AG08395 (cell line): ENCODE measurements at regions not wholly inside any gene's neighbourhood (a gene's known extent, or its start where the extent isn't known, plus 50 kb on each side); places are given as distances from the start of the nearest gene placed in this dataset.
"Not testable (repeated sequence)": the region's sequence is repeated elsewhere in the genome, so short reads cannot be mapped to it uniquely, and the experiment has no call there.

Experiments
- DNase-seq: peaks from one replicate; pipeline ENCODE4 v3.0.0; 2012; ENCODE audit warnings: mixed read lengths, low spot score

DNA sequence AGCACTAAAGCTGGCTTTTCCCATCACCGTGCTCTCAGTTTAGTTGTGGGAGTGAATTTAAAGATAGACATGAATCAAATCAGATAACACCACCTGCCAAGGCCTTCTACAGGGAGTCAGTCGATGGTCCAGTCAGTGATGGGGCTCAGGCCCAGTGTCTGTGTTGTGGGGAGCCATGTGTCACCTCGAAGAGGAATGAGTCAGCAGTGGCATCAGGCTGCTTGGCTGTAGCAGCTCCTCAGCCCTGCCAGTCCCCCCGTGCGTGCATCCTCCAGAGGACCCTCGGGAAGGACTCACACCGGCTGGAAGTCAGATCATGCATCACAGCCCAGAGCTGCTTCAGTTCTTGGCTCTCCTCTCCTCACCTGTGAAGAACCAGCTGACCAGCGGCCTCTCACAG is 420.4 kb upstream of the RAB6C start:
- no peak for DNase-seq

DNA sequence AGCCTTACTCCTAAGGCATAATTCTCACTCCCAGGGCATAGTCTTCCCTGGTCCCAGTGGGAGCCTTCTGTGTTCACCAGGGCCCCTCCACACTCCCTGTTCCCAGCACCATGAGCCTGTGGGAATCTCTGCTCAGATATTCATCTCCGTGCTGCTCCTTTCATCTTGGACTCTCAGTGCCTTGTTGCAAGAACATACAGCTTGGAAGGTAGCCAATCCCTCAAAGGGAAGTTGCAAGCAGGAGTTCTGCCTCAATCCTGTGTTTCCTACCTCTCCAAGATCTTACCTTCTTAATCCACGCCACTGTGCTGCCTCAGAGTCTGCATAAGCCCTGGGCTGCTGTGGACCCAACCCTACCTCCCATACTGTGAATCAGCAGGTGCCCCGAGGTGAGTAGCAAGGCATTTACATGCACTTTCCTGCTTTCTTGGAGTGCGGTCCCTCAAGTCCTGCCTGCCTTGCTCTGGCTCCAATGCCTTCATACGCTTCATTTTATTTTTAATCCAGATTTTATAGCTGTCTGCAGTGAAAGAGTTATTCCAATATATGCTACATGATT is 413.8 kb upstream of the RAB6C start:
- no peak for DNase-seq

DNA sequence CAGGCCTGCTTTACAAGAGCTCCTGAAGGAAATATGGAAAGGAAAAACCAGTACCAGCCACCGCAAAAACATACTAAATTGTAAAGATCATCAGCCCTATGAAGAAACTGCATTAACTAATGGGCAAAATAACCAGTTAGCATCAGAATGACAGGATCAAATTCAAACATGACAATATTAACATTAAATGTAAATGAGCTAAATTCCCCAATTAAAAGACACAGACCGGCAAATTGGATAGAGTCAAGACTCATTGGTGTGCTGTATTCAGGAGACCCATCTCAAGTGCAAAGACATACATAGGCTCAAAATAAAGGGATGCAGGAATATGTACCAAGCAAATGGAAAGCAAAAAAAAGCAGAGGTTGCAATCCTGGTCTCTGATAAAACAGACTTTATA is 408.7 kb upstream of the RAB6C start:
- DNase-seq: not testable (repeated sequence)

DNA sequence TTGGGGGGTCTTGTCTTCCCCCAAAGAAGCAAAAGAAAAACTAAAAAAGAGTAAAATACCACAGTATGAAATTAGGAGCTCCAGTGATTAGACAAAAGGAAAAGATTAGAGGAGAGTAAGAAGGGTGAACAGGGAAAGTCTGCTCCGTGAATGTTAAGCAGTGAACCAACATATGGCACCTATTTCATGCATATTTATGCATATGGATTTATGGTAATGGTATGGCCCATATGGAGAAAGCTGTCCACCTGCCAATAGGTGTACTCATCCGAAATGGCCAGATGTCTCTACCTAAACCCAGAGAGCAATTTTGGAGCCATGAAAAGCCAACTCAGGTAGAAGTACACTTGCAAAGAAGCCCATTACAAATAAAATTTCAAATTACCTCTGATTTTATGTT is 404.0 kb upstream of the RAB6C start:
- no peak for DNase-seq

DNA sequence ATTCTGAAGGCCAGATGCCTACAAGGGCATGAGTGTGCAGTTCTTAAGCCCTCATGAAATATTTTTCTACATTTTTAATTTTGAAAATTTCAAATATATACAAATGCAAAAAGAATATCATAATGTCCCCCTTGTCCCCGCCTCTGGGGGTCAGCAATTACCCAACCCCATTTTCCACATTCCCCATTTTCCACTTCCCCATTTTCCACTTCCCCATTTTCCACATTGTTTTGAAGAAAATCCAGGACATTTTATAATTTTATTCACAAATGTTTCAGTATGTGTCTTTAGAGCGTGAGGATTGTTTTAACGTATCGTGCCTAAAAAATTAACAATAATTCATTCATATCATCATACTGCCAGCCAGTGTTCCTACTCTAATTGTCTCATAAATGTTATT is 403.6 kb upstream of the RAB6C start:
- no peak for DNase-seq

DNA sequence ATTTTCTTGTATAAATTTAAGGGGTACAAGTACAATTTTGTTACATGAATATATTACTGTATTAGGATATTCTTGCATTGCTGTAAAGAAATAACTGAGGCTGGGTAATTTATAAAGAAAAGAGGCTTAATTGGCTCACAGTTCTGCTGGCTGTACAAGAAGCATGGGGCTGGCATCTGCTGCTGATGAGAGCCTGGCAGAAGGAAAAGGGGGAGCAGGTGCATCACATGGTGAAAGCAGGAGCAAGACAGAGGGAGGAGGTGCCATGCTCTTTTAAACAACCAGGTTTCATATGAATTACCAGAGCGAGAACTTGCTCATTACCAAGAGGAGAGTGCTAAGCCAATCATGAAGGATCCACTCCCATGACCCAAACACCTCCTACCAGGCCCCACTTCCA is 399.5 kb upstream of the RAB6C start:
- no peak for DNase-seq

DNA sequence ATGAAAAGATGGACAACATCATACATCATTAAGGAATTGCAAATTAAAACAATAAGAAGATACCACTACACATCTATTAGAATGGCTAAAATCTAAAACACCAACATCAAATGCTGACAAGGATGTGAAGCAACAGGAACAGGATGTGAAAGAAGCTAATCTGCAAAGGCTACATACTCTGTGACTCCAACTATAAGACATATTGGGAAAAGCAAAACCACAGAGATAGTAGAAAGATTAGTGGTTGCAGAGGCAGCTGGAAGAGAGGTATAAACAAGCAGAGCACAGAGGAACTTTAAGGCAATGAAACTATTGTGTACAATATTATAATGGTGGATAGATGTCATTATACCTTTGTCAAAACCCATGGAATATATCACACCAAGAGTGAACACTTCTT is 393.7 kb upstream of the RAB6C start:
- no peak for DNase-seq

DNA sequence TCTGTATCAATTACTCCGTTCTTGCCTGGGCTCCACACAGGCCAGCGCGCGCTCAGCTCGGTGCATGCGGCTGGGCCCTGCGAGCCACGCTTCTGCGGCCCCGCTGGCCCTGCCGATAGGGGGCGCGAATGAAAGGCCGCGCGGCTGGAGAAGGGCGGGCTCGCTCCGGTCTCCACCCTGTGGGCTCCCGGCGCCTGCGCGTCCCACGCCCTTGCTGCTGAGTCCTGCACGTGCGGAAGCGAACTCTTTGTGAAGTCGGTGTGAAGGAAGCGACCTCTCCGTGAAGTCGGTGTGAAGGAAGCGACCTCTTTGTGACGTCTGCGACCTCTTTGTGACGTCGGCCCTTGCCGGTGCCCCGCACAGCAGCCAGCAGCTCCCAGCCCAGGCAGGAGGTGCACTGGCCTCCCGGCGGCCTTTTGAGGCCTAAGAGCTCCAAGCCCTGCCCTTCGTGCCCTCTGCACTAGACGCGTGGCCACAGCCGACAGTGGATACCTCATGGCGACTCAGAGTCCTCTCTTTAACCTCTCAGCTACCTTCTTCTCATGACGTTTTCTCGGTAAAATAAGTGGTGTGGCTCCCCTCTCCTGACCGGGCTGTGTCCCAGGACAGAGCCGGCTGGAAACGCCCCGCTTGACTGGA is 391.9 kb upstream of the RAB6C start:
- DNase-seq: no peak

DNA sequence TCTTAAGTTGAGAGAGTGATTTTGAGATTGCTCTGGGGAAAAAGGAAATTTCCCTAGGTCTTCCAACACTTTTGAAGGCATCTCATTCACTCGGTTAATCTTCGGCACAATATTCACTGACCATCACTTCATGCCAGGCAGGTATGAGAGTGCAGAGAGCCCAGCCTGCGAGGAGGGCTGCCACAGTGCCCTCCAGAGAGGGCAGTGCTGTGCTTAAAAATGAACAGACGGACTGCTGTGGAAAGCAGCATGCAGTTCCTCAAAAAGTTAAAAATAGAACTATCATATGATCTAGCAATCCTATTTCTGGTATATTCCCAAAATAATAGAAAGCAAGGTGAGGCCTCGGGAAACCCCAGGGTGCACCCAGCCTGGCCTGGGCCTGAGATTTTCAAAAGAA is 374.9 kb upstream of the RAB6C start:
- DNase-seq: no peak

DNA sequence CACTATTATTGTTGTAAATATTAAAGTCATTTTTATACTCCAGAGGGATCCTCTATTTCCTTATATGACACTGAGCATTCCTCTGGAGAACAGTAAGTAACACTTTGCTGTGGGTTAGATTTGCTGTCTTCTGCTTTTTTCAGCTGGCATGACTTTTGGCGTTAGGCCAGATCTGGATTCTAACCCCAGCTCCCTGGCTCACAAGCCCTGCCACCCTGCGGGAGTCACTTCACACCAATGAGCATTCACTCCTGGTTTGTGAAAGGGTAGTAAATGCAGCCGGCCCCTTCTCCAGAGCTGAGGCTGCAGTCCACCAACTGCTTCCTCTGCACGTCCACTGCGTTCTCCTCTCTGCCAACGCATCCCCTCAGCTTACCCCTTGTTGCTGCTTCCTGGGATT is 373.8 kb upstream of the RAB6C start:
- no peak for DNase-seq

DNA sequence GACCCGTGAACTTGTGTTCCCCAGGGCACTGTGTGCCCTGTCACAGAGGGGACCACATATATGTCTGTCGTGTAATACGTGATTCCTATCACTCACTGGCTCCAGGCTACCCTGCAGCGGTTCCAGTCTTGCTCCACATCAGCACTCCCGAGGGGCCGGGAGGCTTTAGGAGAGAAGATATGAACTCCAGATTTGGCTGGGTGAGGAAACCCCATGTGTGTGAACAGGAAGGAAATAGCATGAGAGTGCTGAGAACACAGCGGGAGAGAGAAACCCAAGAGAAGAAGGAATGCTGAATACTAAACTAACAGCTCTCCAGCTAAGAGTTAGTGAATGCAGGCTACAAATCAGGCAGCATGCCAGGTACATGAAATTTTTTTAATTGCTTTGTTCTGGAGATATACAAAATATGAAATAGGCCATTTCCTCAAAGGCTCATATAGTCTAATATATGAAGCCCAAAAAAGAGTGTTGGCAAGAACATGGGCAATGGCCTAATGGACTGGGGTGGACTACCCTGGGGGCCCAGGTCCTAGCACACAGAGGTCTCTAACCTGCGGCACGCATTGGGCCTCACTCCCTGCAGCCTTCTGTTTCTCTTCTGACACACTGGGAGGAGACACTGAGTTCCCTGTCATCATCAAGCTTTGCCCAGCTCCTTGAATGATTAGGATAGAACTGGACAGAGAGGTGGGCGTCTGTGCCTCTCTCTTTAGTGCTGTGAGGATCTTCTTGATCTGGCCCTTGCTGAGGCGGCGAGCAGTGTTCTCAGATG is 372.8 kb upstream of the RAB6C start:
- no peak for DNase-seq

DNA sequence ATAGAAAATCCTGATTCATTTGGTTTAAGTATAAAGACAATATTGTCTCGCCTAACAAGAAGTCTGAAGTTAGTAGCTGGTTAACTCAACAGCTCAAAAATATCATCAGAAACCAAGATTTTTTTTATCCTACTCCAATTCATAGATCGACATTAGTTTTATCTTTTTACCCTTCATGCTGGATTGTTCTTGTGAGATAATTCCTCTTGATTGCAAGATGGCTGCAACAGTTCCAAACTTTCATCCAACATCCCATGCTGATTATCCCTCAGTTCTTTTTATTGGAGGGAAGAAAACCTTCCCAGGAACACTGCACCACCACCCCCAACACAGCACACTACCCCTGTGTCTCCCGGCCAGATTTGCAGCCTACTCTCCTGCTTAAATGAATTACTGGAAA is 370.2 kb upstream of the RAB6C start:
- no peak for DNase-seq

DNA sequence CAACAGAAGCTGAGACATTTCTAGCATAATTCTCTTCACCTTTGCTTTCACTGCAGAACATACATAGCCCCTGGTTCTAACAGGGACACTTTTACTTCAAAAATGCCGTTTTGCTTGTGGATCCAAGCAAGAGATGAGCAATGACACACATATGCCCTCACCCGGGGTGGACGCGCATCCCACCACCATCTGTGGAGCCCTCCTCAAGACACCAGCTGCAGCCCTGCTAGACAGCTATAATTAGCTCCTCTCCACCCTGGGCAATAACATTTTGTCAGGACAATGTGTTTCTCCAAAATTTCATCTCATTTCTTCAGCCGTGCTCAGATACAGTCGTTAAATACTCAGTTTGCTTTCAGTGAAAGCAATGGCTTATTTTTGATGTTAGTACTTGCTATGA is 368.7 kb upstream of the RAB6C start:
- DNase-seq: no peak

DNA sequence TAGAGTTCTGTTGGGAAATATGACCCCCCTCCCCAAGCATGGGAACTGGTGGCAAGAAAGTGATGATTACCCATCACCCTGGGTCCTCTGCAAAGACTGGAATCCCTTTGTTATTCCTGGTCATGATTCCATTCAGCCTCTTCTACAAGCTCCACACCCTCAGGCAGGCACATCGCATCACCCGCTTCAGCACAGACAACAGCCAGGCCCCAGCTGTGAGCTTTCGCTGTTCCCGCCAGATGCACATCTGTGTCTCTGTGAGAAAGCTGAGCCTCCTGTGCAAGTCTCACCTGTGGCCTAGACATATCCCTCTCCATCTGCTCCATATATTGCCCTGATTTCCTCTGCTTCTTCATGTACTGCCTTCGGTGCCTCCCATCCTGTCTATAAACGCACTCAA is 368.0 kb upstream of the RAB6C start:
- no peak for DNase-seq

DNA sequence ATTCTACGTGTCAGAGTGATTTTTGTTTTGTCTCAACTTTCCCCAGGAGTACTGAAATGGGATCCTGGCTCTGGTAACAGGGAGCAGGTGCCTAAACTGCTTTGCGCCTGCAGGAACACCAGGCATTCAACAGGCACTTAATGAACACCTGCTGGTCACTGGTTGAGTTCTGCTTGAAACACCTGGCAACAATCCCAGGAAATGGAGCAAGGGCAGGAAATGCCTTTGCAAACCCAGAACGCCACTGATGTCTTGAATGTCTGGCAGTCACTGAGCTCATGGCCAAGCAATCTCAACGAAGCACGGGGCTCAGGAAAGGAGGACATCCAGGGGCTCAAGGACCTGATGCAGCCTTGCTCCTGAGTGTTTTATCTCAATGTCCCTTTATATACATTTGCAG is 360.0 kb upstream of the RAB6C start:
- no peak for DNase-seq

DNA sequence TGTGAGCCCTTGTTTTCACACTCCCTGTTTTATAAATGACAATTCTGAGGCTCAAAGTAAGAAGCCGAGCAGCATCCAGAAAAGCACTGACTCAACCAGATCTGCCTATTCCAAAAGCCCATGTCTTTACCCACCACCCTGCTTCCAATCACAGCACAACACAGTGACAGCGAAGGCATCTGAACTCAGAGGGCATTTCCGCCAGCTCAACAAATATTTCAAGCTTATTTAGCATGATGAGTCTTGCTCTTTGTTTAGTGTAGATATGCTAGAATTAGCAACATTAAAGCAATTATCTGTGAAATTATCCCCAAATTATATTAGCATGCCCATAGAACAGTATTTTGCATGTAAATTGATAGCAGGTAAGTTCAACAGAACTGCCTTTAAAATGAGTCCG is 359.1 kb upstream of the RAB6C start:
- DNase-seq: no peak

DNA sequence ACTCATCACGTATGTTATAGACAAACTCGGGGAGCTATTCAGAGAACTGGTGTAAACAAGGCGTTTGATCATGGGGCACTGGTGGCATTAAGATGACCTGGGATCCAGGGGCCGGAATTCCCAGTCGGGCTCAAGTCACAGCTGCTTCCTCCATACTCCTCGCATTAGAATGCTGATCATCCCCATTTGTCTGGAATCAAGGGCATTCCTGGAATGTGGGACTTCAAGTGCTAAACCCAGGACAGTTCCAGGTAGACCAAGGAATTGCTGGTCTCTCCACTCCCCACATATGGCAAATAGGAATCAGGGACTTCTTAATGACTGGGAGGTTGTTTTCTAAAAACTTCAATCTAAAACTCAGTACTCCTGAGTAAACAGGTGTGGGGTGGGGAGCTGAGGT is 355.7 kb upstream of the RAB6C start:
- DNase-seq: no peak

DNA sequence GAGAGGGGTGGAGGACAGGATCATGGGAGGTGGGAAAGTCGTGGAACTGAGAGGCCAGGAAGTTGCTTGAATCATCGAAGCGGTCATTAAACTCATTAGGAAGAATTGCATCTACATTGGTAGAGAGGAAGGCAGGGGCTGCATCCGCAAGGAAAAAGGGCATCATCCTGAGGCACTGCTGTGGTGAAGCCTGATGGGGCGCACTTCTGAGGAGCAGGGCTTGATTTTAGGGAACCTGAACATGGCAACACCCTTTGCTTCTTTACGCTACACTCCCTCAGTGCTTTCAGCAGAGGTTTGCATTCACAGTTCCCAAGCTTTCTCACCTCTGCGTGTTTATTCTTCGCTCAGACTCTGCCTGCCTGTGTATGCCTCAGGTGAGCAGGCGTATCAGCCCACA is 352.0 kb upstream of the RAB6C start:
- no peak for DNase-seq

DNA sequence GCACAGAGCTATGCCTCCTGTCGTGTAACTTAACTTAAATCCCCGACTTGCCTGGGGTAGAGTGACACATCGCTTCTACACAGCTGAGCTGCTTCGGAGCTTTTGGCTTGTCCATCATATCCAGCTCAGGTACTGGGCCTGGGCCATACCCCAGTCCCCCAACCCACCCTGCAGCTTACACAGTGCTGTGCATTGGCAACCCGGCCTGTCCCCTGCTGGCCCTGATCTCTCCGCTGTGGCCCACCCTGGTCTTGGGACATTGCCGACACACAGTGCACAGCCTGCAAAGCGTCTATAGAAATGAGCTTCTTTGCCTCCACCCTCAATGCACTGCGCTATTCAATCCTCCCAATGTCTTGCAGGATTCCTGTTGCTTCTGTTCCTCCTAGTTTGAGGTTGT is 342.8 kb upstream of the RAB6C start:
- DNase-seq: no peak

DNA sequence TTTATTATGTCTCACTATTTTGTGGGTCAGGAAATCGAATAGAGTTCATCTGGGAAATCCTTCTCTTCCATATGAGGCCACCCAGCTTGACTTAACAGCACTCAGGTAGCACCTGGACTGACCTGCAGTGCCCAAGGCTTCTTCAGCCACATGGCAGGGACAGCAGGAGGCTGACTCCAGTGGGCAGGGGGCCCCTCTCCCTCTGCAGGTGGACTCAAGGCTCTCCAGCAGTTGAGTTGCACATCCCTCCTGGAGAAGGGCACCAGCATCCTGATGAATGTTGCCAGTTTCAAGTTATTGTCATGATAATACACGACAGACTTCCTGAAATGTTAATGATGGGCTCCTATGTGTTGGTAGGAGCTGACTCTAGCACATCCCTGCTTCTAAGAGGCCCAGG is 338.1 kb upstream of the RAB6C start:
- DNase-seq: no peak

DNA sequence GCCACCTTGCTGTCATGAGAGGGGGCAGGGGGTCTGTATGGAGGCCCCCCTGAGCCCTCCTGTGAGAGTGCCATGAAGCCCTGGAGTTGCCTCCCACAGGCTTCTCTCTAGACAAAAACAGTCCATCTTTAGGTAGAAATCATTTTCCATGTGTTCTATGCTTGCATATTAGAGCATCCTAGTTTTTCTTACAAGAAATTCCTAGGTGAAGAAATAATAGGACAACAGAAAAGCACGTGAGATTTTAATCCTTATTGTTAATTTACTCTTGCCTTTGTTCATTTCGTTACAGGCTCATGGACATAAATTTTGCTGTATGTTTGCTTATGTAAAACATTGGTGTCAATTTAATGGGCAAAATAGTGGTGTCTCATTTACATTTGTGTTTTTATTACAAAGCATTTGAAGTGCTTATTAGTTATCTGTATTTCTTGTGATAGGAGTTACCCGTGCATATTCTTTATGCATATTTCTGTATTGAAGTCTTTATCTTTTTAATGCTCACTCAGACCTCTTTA is 336.9 kb upstream of the RAB6C start:
- no peak for DNase-seq

DNA sequence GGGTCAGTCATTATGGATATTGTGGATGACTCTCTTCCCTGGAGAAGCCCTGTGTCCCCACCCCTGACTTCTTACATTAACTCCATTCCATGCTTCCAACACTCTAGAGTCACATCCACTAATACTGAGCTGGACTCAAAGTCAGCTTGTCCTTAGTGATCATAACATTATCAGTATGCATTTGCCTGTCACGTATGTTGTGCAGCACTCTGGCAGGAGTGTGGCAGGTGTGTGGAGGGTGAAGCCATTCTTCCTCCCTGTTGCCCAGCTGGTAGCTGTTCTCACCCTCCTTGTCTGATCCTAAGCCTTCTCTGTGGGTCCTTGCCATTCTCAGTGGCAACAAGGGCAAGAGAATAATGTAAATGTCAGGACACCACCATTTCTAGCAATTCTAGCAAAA is 334.1 kb upstream of the RAB6C start:
- no peak for DNase-seq

DNA sequence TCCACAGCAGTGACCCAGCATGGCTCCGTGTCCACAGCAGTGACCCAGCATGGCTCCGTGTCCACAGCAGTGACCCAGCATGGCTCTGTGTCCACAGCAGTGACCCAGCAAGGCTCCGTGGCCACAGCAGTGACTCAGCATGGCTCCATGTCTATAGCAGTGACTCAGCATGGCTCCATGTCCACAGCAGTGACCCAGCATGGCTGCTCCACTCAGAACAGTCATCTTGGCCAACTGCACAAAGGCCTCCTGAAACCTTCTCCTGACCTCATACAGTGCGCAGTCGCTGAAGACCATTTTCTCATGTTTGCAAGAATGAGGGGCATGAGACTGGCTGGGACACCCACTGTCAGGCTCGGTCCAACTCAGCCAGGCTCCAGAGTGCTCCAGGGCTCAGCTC is 333.4 kb upstream of the RAB6C start:
- no peak for DNase-seq

DNA sequence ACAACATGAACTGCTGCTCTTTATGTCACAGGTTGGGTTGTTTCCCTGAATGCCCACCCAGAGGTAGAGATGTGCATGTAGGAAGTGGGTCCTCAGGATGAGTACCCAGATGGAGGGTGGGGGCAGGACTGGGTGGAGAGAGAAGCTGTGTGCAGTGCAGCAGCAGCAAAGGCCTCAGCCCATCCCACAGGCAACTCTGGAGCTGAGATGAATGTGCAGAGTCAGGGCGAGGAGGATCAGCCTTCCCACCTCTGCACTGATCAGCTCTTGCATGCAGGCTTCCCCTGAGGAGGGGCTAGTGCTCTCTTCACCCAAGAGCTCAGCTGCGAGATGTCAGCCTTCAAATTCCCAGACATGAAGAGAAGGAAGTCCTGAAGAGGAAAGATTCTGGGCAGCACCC is 326.2 kb upstream of the RAB6C start:
- DNase-seq: no peak
